SU-DHL-6 (cell line): ENCODE measurements at regions not wholly inside any gene's neighbourhood (a gene's known extent, or its start where the extent isn't known, plus 50 kb on each side); places are given as distances from the start of the nearest gene placed in this dataset.

Experiments
- H2AFZ ChIP-seq: fragments of 200-600 bp; sonication (generic); 2 replicates; pipeline ENCODE4 v1.6.1; 2014; ENCODE audit warnings: low read depth, mild to moderate bottlenecking, moderate library complexity, mixed read lengths, antibody characterized with exemption, low read length; ENCODE audit not compliant: severe bottlenecking
- H3F3A ChIP-seq: fragments of 200-600 bp; shearing (Covaris generic); 2 replicates; pipeline ENCODE4 v1.6.0; 2016; ENCODE audit warnings: antibody characterized with exemption, mild to moderate bottlenecking; ENCODE audit not compliant: insufficient read depth
- H3K27ac ChIP-seq: fragments of 200-600 bp; sonication (generic); 2 replicates; pipeline ENCODE4 v1.5.1; 2016; ENCODE audit warnings: low read depth, mild to moderate bottlenecking, low read length, moderate library complexity, mixed read lengths
- H3K27me3 ChIP-seq: fragments of 200-600 bp; sonication (generic), shearing (Covaris generic); 2 replicates; pipeline ENCODE4 v1.6.0; 2014; ENCODE audit warnings: mild to moderate bottlenecking, low read length
- H3K36me3 ChIP-seq: fragments of 200-600 bp; sonication (generic); 2 replicates; pipeline ENCODE4 v1.6.1; 2014; ENCODE audit warnings: mild to moderate bottlenecking, low read length, mixed read lengths
- H3K4me2 ChIP-seq: fragments of 300-600, 200-600 bp; shearing (Covaris generic), sonication (generic); 2 replicates; pipeline ENCODE4 v1.6.0; 2014; ENCODE audit warnings: low read length, low read depth, mild to moderate bottlenecking; ENCODE audit not compliant: poor library complexity, severe bottlenecking
- H3K4me3 ChIP-seq: fragments of 200-600 bp; sonication (generic); 2 replicates; pipeline ENCODE4 v1.5.1; 2014; ENCODE audit warnings: antibody characterized with exemption, low read length, mild to moderate bottlenecking, mixed read lengths; ENCODE audit not compliant: insufficient read depth, poor library complexity, severe bottlenecking
- H3K79me2 ChIP-seq: fragments of 200-600 bp; sonication (generic); 2 replicates; pipeline ENCODE4 v1.6.1; 2014; ENCODE audit warnings: mild to moderate bottlenecking, low read length, moderate library complexity; ENCODE audit not compliant: insufficient read depth
- H3K9ac ChIP-seq: fragments of 200-600 bp; sonication (generic); 2 replicates; pipeline ENCODE4 v1.7.0; 2014; ENCODE audit warnings: mild to moderate bottlenecking, low read length
- H3K9me2 ChIP-seq: fragments of 200-600 bp; sonication (generic); replicated peaks from 2 replicates; pipeline ENCODE4 v1.6.1; 2014; ENCODE audit warnings: low read length; ENCODE audit not compliant: insufficient read depth
- H3K9me3 ChIP-seq: fragments of 200-600 bp; sonication (generic); 2 replicates; pipeline ENCODE4 v1.6.1; 2014; ENCODE audit warnings: low read length, mixed read lengths; ENCODE audit not compliant: insufficient read depth
- H4K20me1 ChIP-seq: fragments of 200-600 bp; sonication (generic); 2 replicates; pipeline ENCODE4 v1.6.1; 2014; ENCODE audit warnings: low read depth, mild to moderate bottlenecking, antibody characterized with exemption, low read length, moderate library complexity, mixed read lengths
- EZH2phosphoT487 ChIP-seq: fragments of 200-600 bp; sonication (generic), shearing (Covaris generic); conservative IDR thresholded peaks from 2 replicates; pipeline ENCODE4 v1.6.1; 2018; ENCODE audit warnings: mild to moderate bottlenecking, antibody characterized with exemption, low read length, moderate library complexity, mixed read lengths
- TF ChIP-seq, protein P1 (sequence below): fragments of 200-600 bp; sonication (generic); IDR thresholded peaks from one replicate; pipeline ENCODE4 v1.5.1; 2017; ENCODE audit warnings: antibody characterized with exemption, mild to moderate bottlenecking, low read length, moderate library complexity; ENCODE audit not compliant: insufficient read depth, poor library complexity, severe bottlenecking

DNA sequence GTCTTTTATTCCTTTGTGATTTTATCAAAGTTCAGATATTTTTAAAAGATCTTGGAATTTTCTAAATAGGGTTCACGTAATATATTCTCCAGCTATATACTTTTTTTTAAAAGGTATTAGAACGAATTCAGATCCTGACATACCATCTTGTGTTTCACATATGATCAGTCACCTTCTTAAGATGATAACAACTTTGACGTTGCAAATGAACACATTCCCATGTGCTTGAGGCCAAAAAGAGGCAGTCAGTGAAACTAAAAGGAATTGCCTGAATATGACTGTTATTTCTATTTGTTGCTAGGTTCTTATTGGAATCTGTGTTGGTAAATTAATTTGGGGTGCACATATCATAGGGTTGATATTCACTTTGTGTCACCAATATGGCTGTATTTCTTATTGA lies 310.1 kb downstream of the MDFIC start:
- H3K27me3 ChIP-seq, result no peaks in the 10 kb centered on the region
- H2AFZ ChIP-seq, result no peak overlapping the region
- H4K20me1 ChIP-seq, result no peaks in the 10 kb centered on the region
- no peak overlapping the region for H3K4me2 ChIP-seq
- H3K9me2 ChIP-seq, result no peaks in the 10 kb centered on the region
- no peaks in the 10 kb centered on the region for H3F3A ChIP-seq
- H3K9me3 ChIP-seq, result no peaks in the 10 kb centered on the region
- no peaks in the 10 kb centered on the region for H3K36me3 ChIP-seq
- no peak overlapping the region for H3K9ac ChIP-seq
- TF ChIP-seq EZH2phosphoT487, result no peak
- TF ChIP-seq, protein P1, sequence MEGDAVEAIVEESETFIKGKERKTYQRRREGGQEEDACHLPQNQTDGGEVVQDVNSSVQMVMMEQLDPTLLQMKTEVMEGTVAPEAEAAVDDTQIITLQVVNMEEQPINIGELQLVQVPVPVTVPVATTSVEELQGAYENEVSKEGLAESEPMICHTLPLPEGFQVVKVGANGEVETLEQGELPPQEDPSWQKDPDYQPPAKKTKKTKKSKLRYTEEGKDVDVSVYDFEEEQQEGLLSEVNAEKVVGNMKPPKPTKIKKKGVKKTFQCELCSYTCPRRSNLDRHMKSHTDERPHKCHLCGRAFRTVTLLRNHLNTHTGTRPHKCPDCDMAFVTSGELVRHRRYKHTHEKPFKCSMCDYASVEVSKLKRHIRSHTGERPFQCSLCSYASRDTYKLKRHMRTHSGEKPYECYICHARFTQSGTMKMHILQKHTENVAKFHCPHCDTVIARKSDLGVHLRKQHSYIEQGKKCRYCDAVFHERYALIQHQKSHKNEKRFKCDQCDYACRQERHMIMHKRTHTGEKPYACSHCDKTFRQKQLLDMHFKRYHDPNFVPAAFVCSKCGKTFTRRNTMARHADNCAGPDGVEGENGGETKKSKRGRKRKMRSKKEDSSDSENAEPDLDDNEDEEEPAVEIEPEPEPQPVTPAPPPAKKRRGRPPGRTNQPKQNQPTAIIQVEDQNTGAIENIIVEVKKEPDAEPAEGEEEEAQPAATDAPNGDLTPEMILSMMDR, result no peak
- H3K79me2 ChIP-seq, result no peaks in the 10 kb centered on the region
- no peak overlapping the region for H3K4me3 ChIP-seq
- H3K27ac ChIP-seq, result no peak overlapping the region

DNA sequence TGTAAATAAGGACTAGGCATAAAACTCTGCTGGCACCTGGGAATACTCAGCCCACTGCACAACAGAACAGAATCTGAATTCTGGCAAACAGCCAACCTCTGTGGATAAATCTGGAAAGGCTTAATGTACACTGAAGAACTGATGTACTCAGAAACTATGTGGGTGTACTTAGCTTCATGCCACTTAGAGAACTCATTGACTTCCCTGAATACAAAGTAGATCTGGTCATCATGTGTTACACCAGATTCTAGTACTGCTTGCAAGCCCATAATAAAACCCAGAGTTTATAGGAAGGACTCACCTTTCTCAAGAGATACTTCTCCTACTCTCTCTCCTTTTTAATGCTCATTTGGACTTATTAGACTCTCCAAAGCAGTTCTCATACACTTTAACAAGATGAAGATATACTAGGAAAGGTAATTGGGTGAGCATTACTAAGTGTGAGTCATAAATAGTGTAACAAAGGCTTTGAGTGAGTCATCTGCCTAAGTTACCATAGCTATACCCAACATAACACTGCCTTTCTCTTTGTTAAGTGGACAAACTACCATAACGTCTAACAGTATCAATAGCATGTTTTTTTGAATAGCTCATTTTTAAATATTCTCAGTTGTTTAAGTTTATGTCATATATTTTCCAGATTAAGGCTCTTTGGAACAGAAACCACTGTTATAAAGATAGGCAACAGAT lies 309.1 kb downstream of the MDFIC start:
- no peaks in the 10 kb centered on the region for H3K9me2 ChIP-seq
- H3K27me3 ChIP-seq, result no peaks in the 10 kb centered on the region
- no peaks in the 10 kb centered on the region for H3K36me3 ChIP-seq
- H4K20me1 ChIP-seq, result no peaks in the 10 kb centered on the region
- no peaks in the 10 kb centered on the region for H3F3A ChIP-seq
- no peak overlapping the region for H2AFZ ChIP-seq
- no peak overlapping the region for H3K4me2 ChIP-seq
- H3K79me2 ChIP-seq, result no peaks in the 10 kb centered on the region
- no peak overlapping the region for H3K4me3 ChIP-seq
- TF ChIP-seq, protein P1, result no peak
- no peak for TF ChIP-seq EZH2phosphoT487
- no peak overlapping the region for H3K9ac ChIP-seq
- no peak overlapping the region for H3K27ac ChIP-seq
- H3K9me3 ChIP-seq, result no peaks in the 10 kb centered on the region

DNA sequence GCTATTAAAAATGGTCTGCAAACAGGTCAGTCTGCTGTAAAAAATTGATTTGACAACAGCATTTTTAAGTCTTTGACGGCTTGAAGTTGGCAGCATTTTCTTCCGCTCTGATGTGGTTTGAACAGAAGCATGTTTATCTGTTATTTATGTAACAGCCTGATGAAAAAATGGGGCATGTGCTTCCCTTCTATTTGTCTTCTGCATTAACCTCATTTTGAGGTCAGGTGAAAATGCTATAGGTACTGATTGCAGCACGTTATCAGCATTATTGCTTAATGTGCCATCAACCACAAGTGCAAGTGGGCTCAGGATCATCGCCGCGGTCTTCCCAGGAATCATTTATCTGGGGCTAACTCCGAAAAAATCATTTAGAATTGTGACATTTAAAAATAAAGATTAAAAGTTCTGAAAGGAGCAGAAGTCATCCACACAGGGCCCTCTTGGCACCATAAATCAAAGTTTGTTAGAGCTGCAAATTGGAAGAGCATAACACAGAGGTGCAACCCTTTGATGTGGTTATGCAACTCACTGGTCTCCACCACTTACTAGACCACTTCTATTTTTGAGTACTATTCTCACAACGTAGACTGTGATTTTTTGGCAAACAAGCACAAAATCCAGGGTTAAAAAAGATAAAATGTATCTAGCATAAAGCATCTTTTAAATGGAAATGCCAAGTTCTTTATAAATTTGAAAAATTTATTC lies 307.7 kb downstream of the MDFIC start:
- no peaks in the 10 kb centered on the region for H3K27me3 ChIP-seq
- no peaks in the 10 kb centered on the region for H3K9me2 ChIP-seq
- H3F3A ChIP-seq, result no peaks in the 10 kb centered on the region
- TF ChIP-seq EZH2phosphoT487, result no peak
- TF ChIP-seq, protein P1, result no peak
- no peaks in the 10 kb centered on the region for H3K9me3 ChIP-seq
- no peak overlapping the region for H3K9ac ChIP-seq
- H3K27ac ChIP-seq, result no peak overlapping the region
- H3K4me3 ChIP-seq, result no peak overlapping the region
- no peaks in the 10 kb centered on the region for H3K79me2 ChIP-seq
- no peak overlapping the region for H2AFZ ChIP-seq
- H3K4me2 ChIP-seq, result no peak overlapping the region
- no peaks in the 10 kb centered on the region for H3K36me3 ChIP-seq
- H4K20me1 ChIP-seq, result no peaks in the 10 kb centered on the region
